GM23338 (cell line): ENCODE measurements at regions not wholly inside any gene's neighbourhood (a gene's known extent, or its start where the extent isn't known, plus 50 kb on each side); places are given as distances from the start of the nearest gene placed in this dataset.

Experiments
- POLR2AphosphoS5 ChIP-seq: IDR thresholded peaks from 2 replicates; pipeline ENCODE4 v1.6.1; 2016; ENCODE audit warnings: antibody characterized with exemption, low read depth
- TF ChIP-seq, protein P1 (sequence below): IDR thresholded peaks from one replicate; pipeline ENCODE4 v1.6.1; 2018; ENCODE audit warnings: antibody characterized with exemption; ENCODE audit not compliant: unreplicated experiment
- TF ChIP-seq, protein P2 (sequence below), 2 experiments: fragments of 200-600 bp in 1 of 2; sonication (generic) in 1 of 2; conservative IDR thresholded peaks; 2 replicates each; pipeline versions ENCODE4 v1.5.1 to v1.6.1; 2016 to 2017; ENCODE audit warnings: antibody characterized with exemption in 2 of 2, low read depth in 2 of 2, mild to moderate bottlenecking in 2 of 2, moderate library complexity in 1 of 2

DNA sequence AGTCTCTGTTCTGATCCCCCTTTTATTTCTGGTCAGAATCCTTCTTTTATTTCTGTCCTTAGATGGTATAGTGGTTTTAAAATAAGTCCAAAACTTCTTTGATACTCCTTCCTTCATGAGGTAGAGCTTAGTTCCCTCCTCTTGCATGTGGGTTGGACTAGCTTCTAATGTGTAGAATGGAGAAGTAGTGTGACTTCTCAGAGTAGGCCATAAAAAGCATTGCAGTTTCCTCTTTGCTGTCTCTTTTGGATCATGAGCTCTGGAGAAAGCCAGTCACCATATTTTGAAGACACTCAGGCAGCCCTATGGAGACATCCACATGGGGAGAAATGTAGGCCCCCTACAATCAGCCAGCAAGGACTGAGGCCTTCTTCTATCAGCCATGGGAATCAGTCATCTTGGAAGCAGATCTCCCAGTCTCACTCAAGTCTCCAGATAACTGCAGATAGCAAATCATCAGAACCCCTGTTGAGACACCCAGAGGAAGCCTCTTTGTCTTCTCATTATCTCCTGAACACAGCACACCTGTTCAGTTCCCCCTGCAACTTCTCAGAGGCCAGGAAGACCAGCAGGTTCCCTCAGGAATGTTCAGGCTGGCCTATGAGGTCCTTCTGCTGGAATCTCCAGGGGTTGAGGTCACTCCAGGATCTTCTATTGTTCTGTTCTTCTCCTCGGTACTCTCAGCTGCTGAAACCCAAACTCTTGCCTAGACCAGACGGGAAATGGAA, 511.9 kb upstream of the ZMIZ1 start:
- TF ChIP-seq, protein P1, sequence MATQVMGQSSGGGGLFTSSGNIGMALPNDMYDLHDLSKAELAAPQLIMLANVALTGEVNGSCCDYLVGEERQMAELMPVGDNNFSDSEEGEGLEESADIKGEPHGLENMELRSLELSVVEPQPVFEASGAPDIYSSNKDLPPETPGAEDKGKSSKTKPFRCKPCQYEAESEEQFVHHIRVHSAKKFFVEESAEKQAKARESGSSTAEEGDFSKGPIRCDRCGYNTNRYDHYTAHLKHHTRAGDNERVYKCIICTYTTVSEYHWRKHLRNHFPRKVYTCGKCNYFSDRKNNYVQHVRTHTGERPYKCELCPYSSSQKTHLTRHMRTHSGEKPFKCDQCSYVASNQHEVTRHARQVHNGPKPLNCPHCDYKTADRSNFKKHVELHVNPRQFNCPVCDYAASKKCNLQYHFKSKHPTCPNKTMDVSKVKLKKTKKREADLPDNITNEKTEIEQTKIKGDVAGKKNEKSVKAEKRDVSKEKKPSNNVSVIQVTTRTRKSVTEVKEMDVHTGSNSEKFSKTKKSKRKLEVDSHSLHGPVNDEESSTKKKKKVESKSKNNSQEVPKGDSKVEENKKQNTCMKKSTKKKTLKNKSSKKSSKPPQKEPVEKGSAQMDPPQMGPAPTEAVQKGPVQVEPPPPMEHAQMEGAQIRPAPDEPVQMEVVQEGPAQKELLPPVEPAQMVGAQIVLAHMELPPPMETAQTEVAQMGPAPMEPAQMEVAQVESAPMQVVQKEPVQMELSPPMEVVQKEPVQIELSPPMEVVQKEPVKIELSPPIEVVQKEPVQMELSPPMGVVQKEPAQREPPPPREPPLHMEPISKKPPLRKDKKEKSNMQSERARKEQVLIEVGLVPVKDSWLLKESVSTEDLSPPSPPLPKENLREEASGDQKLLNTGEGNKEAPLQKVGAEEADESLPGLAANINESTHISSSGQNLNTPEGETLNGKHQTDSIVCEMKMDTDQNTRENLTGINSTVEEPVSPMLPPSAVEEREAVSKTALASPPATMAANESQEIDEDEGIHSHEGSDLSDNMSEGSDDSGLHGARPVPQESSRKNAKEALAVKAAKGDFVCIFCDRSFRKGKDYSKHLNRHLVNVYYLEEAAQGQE = no peak
- TF ChIP-seq, protein P2, sequence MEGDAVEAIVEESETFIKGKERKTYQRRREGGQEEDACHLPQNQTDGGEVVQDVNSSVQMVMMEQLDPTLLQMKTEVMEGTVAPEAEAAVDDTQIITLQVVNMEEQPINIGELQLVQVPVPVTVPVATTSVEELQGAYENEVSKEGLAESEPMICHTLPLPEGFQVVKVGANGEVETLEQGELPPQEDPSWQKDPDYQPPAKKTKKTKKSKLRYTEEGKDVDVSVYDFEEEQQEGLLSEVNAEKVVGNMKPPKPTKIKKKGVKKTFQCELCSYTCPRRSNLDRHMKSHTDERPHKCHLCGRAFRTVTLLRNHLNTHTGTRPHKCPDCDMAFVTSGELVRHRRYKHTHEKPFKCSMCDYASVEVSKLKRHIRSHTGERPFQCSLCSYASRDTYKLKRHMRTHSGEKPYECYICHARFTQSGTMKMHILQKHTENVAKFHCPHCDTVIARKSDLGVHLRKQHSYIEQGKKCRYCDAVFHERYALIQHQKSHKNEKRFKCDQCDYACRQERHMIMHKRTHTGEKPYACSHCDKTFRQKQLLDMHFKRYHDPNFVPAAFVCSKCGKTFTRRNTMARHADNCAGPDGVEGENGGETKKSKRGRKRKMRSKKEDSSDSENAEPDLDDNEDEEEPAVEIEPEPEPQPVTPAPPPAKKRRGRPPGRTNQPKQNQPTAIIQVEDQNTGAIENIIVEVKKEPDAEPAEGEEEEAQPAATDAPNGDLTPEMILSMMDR (conservative IDR thresholded peaks at IDR 0.05; ENCODE audit: low read depth in 2 of 2) = no peak
- TF ChIP-seq POLR2AphosphoS5 = no peak
